GM12878 (cell line): ENCODE measurements at regions not wholly inside any gene's neighbourhood (a gene's known extent, or its start where the extent isn't known, plus 50 kb on each side); places are given as distances from the start of the nearest gene placed in this dataset.

Experiments used
- ATAC-seq: fragments of 200-7000 bp; cut with Tn5 transposase; 3 replicates; pipeline ENCODE4 v1.9.1; 2020; ENCODE audit warnings: mild to moderate bottlenecking, moderate library complexity
- BruUV-seq: library from RNA; stranded (reverse); fragments of 400-500 nt; replicated peaks from 2 replicates; lab custom pipeline; 2021; lab: Mats Ljungman, UMichigan
- CTCF ChIA-PET: fragments of 300-600 bp; sonication (Branson Sonifier 250); formaldehyde crosslinking; extraction: SDS; loops from one replicate; lab custom pipeline; 2021; ENCODE audit warnings: inconsistent platforms; lab: Yijun Ruan, JAX
- POLR2A ChIA-PET: fragments of 350-600 bp; formaldehyde crosslinking; extraction: SDS; loops from one replicate; lab custom pipeline; 2021; ENCODE audit warnings: inconsistent platforms; lab: Charles Lee
- RAD21 ChIA-PET: fragments of 300-600 bp; sonication (Branson Sonifier 250); formaldehyde crosslinking; loops from one replicate; lab custom pipeline; 2023; ENCODE audit warnings: antibody characterized with exemption; ENCODE audit not compliant: unreplicated experiment; lab: Charles Lee
- SMC1A ChIA-PET: fragments of 300-600 bp; sonication (Branson Sonifier 250); formaldehyde crosslinking; loops from one replicate; lab custom pipeline; 2023; ENCODE audit not compliant: unreplicated experiment, uncharacterized antibody; lab: Charles Lee
- DNase-seq: peaks from one replicate; pipeline ENCODE4 v3.0.0-alpha.2; 2011; ENCODE audit warnings: low read depth, low spot score
- FAIRE-seq: peaks from 3 replicates; lab custom pipeline; 2011; peaks lifted over from hg19 to GRCh38; lab: Jason Lieb, UNC
- H2AFZ ChIP-seq: 2 replicates; pipeline ENCODE4 v1.6.0; 2011; ENCODE audit warnings: low read depth, low read length, control low read depth; ENCODE audit not compliant: control insufficient read depth
- H3K27ac ChIP-seq: 2 replicates; pipeline ENCODE4 v1.5.1; 2011; ENCODE audit warnings: control low read depth; ENCODE audit not compliant: control insufficient read depth, insufficient read depth
- H3K27me3 ChIP-seq, 2 experiments: replicated peaks in 1 of 2; 2 replicates each; pipeline versions ENCODE4 v1.6.0 to v1.6.1; 2011; ENCODE audit warnings: low read length in 1 of 2; ENCODE audit not compliant: control insufficient read depth in 2 of 2, insufficient read depth in 2 of 2
- H3K36me3 ChIP-seq, 2 experiments: 2 replicates each; pipeline ENCODE4 v1.5.1; 2011; ENCODE audit warnings: low read length in 1 of 2; ENCODE audit not compliant: control insufficient read depth in 2 of 2, insufficient read depth in 2 of 2
- H3K4me1 ChIP-seq: 2 replicates; pipeline ENCODE4 v1.6.1; 2011; ENCODE audit warnings: mild to moderate bottlenecking, low read length, moderate library complexity, mixed read lengths; ENCODE audit not compliant: control insufficient read depth, insufficient read depth
- H3K4me2 ChIP-seq: 2 replicates; pipeline ENCODE4 v1.6.0; 2011; ENCODE audit warnings: control low read depth; ENCODE audit not compliant: control insufficient read depth, insufficient read depth
- H3K4me3 ChIP-seq: fragments of 200-600 bp; sonication (generic); 2 replicates; pipeline ENCODE4 v1.5.1; 2016
- H3K79me2 ChIP-seq: 2 replicates; pipeline ENCODE4 v1.6.0; 2011; ENCODE audit warnings: low read length; ENCODE audit not compliant: control insufficient read depth, insufficient read depth
- H3K9ac ChIP-seq: 2 replicates; pipeline ENCODE4 v1.8.0; 2011; ENCODE audit warnings: low read length, control low read depth, mixed read lengths; ENCODE audit not compliant: control insufficient read depth, insufficient read depth
- H3K9me3 ChIP-seq: replicated peaks from 3 replicates; pipeline ENCODE4 v1.5.1; 2011; ENCODE audit warnings: mild to moderate bottlenecking, low read length; ENCODE audit not compliant: control insufficient read depth, insufficient read depth
- H4K20me1 ChIP-seq: 2 replicates; pipeline ENCODE4 v1.6.0; 2011; ENCODE audit not compliant: control insufficient read depth, insufficient read depth
- BMI1 ChIP-seq: fragments of 450-650 bp; IDR thresholded peaks from 2 replicates; pipeline ENCODE4 v1.6.1; 2016; ENCODE audit warnings: mild to moderate bottlenecking, moderate library complexity, borderline replicate concordance
- CBX3 ChIP-seq: fragments of 200-600 bp; sonication (generic); IDR thresholded peaks from 2 replicates; pipeline ENCODE4 v1.6.1; 2016; ENCODE audit warnings: low read depth, borderline replicate concordance
- IRF4 ChIP-seq: IDR thresholded peaks from 2 replicates; pipeline ENCODE4 v1.6.1; 2011; ENCODE audit warnings: low read depth, low read length
- MLLT1 ChIP-seq: fragments of 450-650 bp; IDR thresholded peaks from 2 replicates; pipeline ENCODE4 v1.6.1; 2016; ENCODE audit warnings: mild to moderate bottlenecking
- PRDM15 ChIP-seq: fragments of 450-650 bp; formaldehyde crosslinking; IDR thresholded peaks from 2 replicates; pipeline ENCODE4 v1.4.0; 2020; ENCODE audit warnings: mild to moderate bottlenecking, moderate library complexity
- SP1 ChIP-seq: IDR thresholded peaks from one replicate; pipeline ENCODE4 v1.6.1; 2011; ENCODE audit warnings: low read depth, low read length
- TARDBP ChIP-seq: IDR thresholded peaks from 2 replicates; pipeline ENCODE4 v1.6.1; 2016; ENCODE audit warnings: borderline replicate concordance
- in situ Hi-C: fragments of 300-500 bp; cut with MboI; formaldehyde crosslinking; loops from 9 replicates; pipeline ENCODE4 v1.14.3; 2018; ENCODE audit warnings: mixed read lengths
- intact Hi-C: fragments of 100-400 bp; cut with micrococcal nuclease; formaldehyde crosslinking; loops from one replicate; pipeline ENCODE4 v1.14.2; 2022; ENCODE audit not compliant: unreplicated experiment

- in situ Hi-C loops (no loop called here), intact Hi-C loops (no loop called here)
- DNase-seq (no peak), ATAC-seq (no peak), FAIRE-seq (no peak)
- Histone ChIP-seq H3K79me2 (no peaks in the 10 kb centered on the region), H4K20me1 (no peaks in the 10 kb centered on the region), H3K4me2 (no peak overlapping the region), H3K36me3 (no peaks in the 10 kb centered on the region), H3K9ac (no peak overlapping the region), H2AFZ (no peak overlapping the region), H3K9me3 (no peaks in the 10 kb centered on the region), H3K27me3 (no peaks in the 10 kb centered on the region), H3K4me3 (no peak overlapping the region), H3K27ac (no peak overlapping the region), H3K4me1 (no peaks in the 10 kb centered on the region)
- POLR2A ChIA-PET, result interaction anchor here (0.6 kb wide), 1 partner anchor 25 kb away, joined by 3 read pairs; no protein-coding TSS in a partner anchor
- BruUV-seq, result no TSS peak
- SMC1A ChIA-PET, result no interaction called here
- CTCF ChIA-PET, result no interaction called here
- RAD21 ChIA-PET, result no interaction called here
- TF ChIP-seq CBX3 (no peak), SP1 (no peak), MLLT1 (no peak), TARDBP (no peak), BMI1 (no peak), IRF4 (no peak), PRDM15 (CRISPR knock-in tag) (no peak)
Measured at GRCh38 chr2:150985741-150986140, 275.9 kb downstream of the RBM43 start.
